ENCODE measurements at regions not wholly inside any gene's neighbourhood (a gene's known extent, or its start where the extent isn't known, plus 50 kb on each side); places are given as distances from the start of the nearest gene placed in this dataset.

DNA sequence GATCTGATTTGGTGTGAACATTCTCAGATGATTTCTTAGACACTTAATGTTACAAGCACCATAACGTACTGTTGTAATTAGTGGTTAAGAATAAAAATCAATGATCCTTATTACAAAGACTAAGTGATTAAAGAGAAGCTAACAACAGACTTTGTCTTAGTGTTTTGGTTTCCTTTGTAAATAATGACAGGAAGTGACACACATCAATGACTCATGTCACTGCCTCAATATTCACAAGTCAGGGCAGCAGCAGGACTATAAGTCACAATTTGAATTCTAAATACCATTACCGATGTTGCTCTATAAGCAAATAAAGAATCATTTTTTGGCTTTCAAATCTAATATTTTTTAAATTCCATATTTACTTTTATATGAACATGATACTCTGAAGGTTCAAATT, 115.8 kb upstream of the FAT4 start:
- TF ChIP-seq, protein P1, sequence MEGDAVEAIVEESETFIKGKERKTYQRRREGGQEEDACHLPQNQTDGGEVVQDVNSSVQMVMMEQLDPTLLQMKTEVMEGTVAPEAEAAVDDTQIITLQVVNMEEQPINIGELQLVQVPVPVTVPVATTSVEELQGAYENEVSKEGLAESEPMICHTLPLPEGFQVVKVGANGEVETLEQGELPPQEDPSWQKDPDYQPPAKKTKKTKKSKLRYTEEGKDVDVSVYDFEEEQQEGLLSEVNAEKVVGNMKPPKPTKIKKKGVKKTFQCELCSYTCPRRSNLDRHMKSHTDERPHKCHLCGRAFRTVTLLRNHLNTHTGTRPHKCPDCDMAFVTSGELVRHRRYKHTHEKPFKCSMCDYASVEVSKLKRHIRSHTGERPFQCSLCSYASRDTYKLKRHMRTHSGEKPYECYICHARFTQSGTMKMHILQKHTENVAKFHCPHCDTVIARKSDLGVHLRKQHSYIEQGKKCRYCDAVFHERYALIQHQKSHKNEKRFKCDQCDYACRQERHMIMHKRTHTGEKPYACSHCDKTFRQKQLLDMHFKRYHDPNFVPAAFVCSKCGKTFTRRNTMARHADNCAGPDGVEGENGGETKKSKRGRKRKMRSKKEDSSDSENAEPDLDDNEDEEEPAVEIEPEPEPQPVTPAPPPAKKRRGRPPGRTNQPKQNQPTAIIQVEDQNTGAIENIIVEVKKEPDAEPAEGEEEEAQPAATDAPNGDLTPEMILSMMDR (conservative IDR thresholded peaks at IDR 0.05 in 1 of 2, IDR thresholded peaks at IDR 0.05 in 1 of 2; ENCODE audit: low read depth in 1 of 2, low read length in 2 of 2) = no peak
- TF ChIP-seq EZH2 (IDR thresholded peaks at IDR 0.05; ENCODE audit: low read length, missing control alignments) = no peak

Measured in fibroblast of lung (primary cell).